ENCODE measurements at regions not wholly inside any gene's neighbourhood (a gene's known extent, or its start where the extent isn't known, plus 50 kb on each side); places are given as distances from the start of the nearest gene placed in this dataset.

DNA sequence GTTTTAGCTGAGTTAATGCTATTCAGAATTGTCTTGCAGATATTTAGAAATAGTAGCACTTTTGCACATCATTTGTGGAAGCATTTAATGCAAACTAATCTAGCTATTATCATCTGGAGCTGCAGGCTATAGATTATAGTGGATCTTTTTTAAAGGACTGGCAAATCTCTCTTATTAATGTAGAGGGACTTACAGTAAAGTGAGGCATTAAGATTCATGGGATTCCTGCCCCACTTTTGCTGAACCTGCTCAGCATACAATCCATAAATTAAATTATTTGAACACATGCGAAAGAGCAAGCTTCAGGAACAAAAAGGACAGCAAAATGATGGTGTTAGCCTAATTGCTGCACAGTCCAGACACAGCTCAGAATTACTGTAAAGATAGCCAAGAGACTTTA, 477.7 kb downstream of the DCDC2C start:
- Histone ChIP-seq H3K4me2 (ENCODE audit: low read depth, low read length) (no peak overlapping the region), H3K79me2 (ENCODE audit: insufficient read depth, low read length) (no peaks in the 10 kb centered on the region), H3K9me3 (ENCODE audit: low read length) (peaks cover 44% of the 10 kb centered on the region), H3K4me1 (ENCODE audit: insufficient read depth, low read length) (no peaks in the 10 kb centered on the region), H3K27me3 (ENCODE audit: control insufficient read depth in 1 of 2, insufficient read depth in 2 of 2, low read length in 2 of 2) (no peaks in the 10 kb centered on the region), H3K4me3 (replicated peaks in 1 of 3; ENCODE audit: insufficient read depth in 1 of 3, low read depth in 2 of 3, low read length in 3 of 3) (no peak overlapping the region), H3K36me3 (replicated peaks in 1 of 2; ENCODE audit: control insufficient read depth in 1 of 2, insufficient read depth in 2 of 2, low read length in 2 of 2) (no peaks in the 10 kb centered on the region), H4K20me1 (ENCODE audit: insufficient read depth, low read length) (no peaks in the 10 kb centered on the region), H3K9ac (ENCODE audit: insufficient read depth, low read depth, low read length) (no peak overlapping the region), H2AFZ (ENCODE audit: low read length) (no peak overlapping the region), H3K27ac (ENCODE audit: extremely low read length, insufficient read depth, low read length) (no peak overlapping the region)
- 4% methylated on average over 1 of the region's 1 CpG for WGBS (ENCODE audit: low lambda C conversion rate)
- in situ Hi-C loops (cut with HindIII; ENCODE audit: extremely low pct_ligation_motif_present, low pct_unique_long_range_greater_than_20kb) = no loop called here
- no peak for TF ChIP-seq BCL6 (CRISPR knock-in tag; IDR thresholded peaks at IDR 0.05)
- TF ChIP-seq DPF2 (CRISPR knock-in tag; IDR thresholded peaks at IDR 0.05; ENCODE audit: borderline replicate concordance, low read depth) = no peak
- no peak for TF ChIP-seq KLF12 (CRISPR knock-in tag; IDR thresholded peaks at IDR 0.05; ENCODE audit: borderline replicate concordance)
- no peak for TF ChIP-seq RNF2 (conservative IDR thresholded peaks at IDR 0.05; ENCODE audit: low read depth)
- ATAC-seq (no peak), FAIRE-seq (no peak), DNase-seq (ENCODE audit: low spot score) (no peak)
- CTCF ChIA-PET (ENCODE audit: low intra/inter-chr PET ratio, low total read pairs) = no interaction called here
- intact Hi-C loops (cut with micrococcal nuclease; ENCODE audit: unreplicated experiment) = no loop called here
- BruUV-seq (replicated peaks) = no TSS peak
- POLR2A ChIA-PET = no interaction called here

GRCh38 chr2:4188561-4188960, 485.2 kb downstream of the DCDC2C start:
- Histone ChIP-seq H3K36me3 (replicated peaks in 1 of 2; ENCODE audit: control insufficient read depth in 1 of 2, insufficient read depth in 2 of 2, low read length in 2 of 2) (no peaks in the 10 kb centered on the region), H2AFZ (ENCODE audit: low read length) (no peak overlapping the region), H3K27ac (ENCODE audit: extremely low read length, insufficient read depth, low read length) (no peak overlapping the region), H3K4me1 (ENCODE audit: insufficient read depth, low read length) (no peaks in the 10 kb centered on the region), H3K79me2 (ENCODE audit: insufficient read depth, low read length) (no peaks in the 10 kb centered on the region), H3K9me3 (ENCODE audit: low read length) (peaks cover 70% of the 10 kb centered on the region), H4K20me1 (ENCODE audit: insufficient read depth, low read length) (no peaks in the 10 kb centered on the region), H3K4me3 (replicated peaks in 1 of 3; ENCODE audit: insufficient read depth in 1 of 3, low read depth in 2 of 3, low read length in 3 of 3) (no peak overlapping the region), H3K27me3 (ENCODE audit: control insufficient read depth in 1 of 2, insufficient read depth in 2 of 2, low read length in 2 of 2) (no peaks in the 10 kb centered on the region), H3K4me2 (ENCODE audit: low read depth, low read length) (no peak overlapping the region), H3K9ac (ENCODE audit: insufficient read depth, low read depth, low read length) (no peak overlapping the region)
- no peak for ATAC-seq
- intact Hi-C loops (cut with micrococcal nuclease; ENCODE audit: unreplicated experiment) = no loop called here
- 0% methylated on average over 2 of the region's 2 CpGs for WGBS (ENCODE audit: low lambda C conversion rate)
- ChIA-PET CTCF (ENCODE audit: low intra/inter-chr PET ratio, low total read pairs) (no interaction called here), POLR2A (no interaction called here)
- no TSS peak for BruUV-seq (replicated peaks)
- TF ChIP-seq, protein P1, sequence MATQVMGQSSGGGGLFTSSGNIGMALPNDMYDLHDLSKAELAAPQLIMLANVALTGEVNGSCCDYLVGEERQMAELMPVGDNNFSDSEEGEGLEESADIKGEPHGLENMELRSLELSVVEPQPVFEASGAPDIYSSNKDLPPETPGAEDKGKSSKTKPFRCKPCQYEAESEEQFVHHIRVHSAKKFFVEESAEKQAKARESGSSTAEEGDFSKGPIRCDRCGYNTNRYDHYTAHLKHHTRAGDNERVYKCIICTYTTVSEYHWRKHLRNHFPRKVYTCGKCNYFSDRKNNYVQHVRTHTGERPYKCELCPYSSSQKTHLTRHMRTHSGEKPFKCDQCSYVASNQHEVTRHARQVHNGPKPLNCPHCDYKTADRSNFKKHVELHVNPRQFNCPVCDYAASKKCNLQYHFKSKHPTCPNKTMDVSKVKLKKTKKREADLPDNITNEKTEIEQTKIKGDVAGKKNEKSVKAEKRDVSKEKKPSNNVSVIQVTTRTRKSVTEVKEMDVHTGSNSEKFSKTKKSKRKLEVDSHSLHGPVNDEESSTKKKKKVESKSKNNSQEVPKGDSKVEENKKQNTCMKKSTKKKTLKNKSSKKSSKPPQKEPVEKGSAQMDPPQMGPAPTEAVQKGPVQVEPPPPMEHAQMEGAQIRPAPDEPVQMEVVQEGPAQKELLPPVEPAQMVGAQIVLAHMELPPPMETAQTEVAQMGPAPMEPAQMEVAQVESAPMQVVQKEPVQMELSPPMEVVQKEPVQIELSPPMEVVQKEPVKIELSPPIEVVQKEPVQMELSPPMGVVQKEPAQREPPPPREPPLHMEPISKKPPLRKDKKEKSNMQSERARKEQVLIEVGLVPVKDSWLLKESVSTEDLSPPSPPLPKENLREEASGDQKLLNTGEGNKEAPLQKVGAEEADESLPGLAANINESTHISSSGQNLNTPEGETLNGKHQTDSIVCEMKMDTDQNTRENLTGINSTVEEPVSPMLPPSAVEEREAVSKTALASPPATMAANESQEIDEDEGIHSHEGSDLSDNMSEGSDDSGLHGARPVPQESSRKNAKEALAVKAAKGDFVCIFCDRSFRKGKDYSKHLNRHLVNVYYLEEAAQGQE (IDR thresholded peaks at IDR 0.05; ENCODE audit: borderline replicate concordance in 1 of 2, low read depth in 1 of 2, low read length in 2 of 2) = no peak
- TF ChIP-seq ZFP36L1 (CRISPR knock-in tag; IDR thresholded peaks at IDR 0.05) (no peak), MAFF (IDR thresholded peaks at IDR 0.05; ENCODE audit: low read depth, low read length) (no peak), CENPBD1 (CRISPR knock-in tag; IDR thresholded peaks at IDR 0.05; ENCODE audit: borderline replicate concordance, low read depth) (no peak)
- no peak for FAIRE-seq
- no peak for DNase-seq (ENCODE audit: low spot score)
- in situ Hi-C loops (cut with HindIII; ENCODE audit: extremely low pct_ligation_motif_present, low pct_unique_long_range_greater_than_20kb) = no loop called here
